Adrenal gland (tissue), 9 donors: ENCODE measurements at regions not wholly inside any gene's neighbourhood (a gene's known extent, or its start where the extent isn't known, plus 50 kb on each side); places are given as distances from the start of the nearest gene placed in this dataset.

ENCODE experiments used
- DNase-seq, 7 donors: peaks; one replicate each; pipeline ENCODE4 v3.0.0-alpha.2; 2019 to 2020
- H3K27ac ChIP-seq, 5 donors: fragments of 200-600 bp; sonication (generic) in 4 of 5; 1 replicate in 3 of 5; 2 replicates in 2 of 5; pipeline versions ENCODE4 v1.5.1 to v1.8.0; 2016 to 2020; ENCODE audit warnings: mild to moderate bottlenecking in 1 of 5
- H3K27me3 ChIP-seq: fragments of 200-600 bp; 2 replicates; pipeline ENCODE4 v1.8.0; 2021
- H3K36me3 ChIP-seq, 2 donors: fragments of 200-600 bp; replicated peaks in 1 of 2; 1 replicate in 1 of 2; 2 replicates in 1 of 2; pipeline versions ENCODE4 v1.5.1 to v1.8.0; 2018 to 2022
- H3K4me1 ChIP-seq, 2 donors: fragments of 200-600 bp; replicated peaks in 1 of 2; 1 replicate in 1 of 2; 2 replicates in 1 of 2; pipeline versions ENCODE4 v1.5.1 to v1.8.0; 2018 to 2021
- H3K4me3 ChIP-seq, 4 donors: fragments of 200-600 bp; sonication (generic) in 3 of 4; one replicate each; pipeline ENCODE4 v1.5.1; 2016 to 2018
- H3K9me3 ChIP-seq, 3 donors: fragments of 200-600 bp; sonication (generic) in 1 of 3; replicated peaks in 1 of 3; 1 replicate in 2 of 3; 2 replicates in 1 of 3; pipeline versions ENCODE4 v1.5.1 to v1.8.0; 2016 to 2021
- CTCF ChIP-seq, 6 experiments: fragments of 450-650 bp in 4 of 6; fragments of 200-600 bp in 2 of 6; sonication (generic) in 1 of 6; IDR thresholded peaks; 1 replicate in 5 of 6; 2 replicates in 1 of 6; pipeline versions ENCODE4 v1.5.1 to v1.8.0; 2016 to 2021; ENCODE audit warnings: antibody characterized with exemption in 6 of 6, mild to moderate bottlenecking in 2 of 6, moderate library complexity in 1 of 6
- POLR2A ChIP-seq, 2 donors: fragments of 450-650 bp; IDR thresholded peaks; one replicate each; pipeline ENCODE4 v1.6.1; 2017; ENCODE audit warnings: antibody characterized with exemption in 2 of 2, mild to moderate bottlenecking in 2 of 2, moderate library complexity in 1 of 2
- WGBS, 4 donors: extraction: QIAGEN DNeasy Blood & Tissue Kit in 2 of 4; methylation state at CpG; one replicate each; pipeline versions ENCODE4 v1.1.5 to v1.1.7; 2013 to 2017; 5-methylcytosine and 5-hydroxymethylcytosine counted together
- intact Hi-C, 2 donors: fragments of 100-400 bp; cut with DNase I; formaldehyde crosslinking; loops; one replicate each; pipeline versions ENCODE4 v1.14.1 to v1.15.0; 2022 to 2023
- donor health status: healthy with polysubstance abuse.
- donor health status: Bipolar disorder and iron deficiency.
- donor health status: DM: yes; HTN: yes; CAD: no.
- donor health status: DM: no; HTN: no; CAD: no.
- donor health status: DM: no; HTN: no; CAD: no.

- Histone ChIP-seq H3K4me1 (no peaks in the 10 kb centered on the region), H3K4me3 (no peak overlapping the region), H3K27ac (no peak overlapping the region), H3K9me3 (no peaks in the 10 kb centered on the region), H3K27me3 (no peaks in the 10 kb centered on the region), H3K36me3 (no peaks in the 10 kb centered on the region)
- intact Hi-C loops, result no loop called here
- DNase-seq, result no peak
- TF ChIP-seq POLR2A (IDR thresholded peaks at IDR 0.05) (no peak), CTCF (IDR thresholded peaks at IDR 0.05) (no peak)
Observed at GRCh38 chr12:41968599-41968998, 176.1 kb downstream of the GXYLT1 start.

GRCh38 chr12:41967668-41968500, 176.8 kb downstream of the GXYLT1 start:
- Histone ChIP-seq H3K36me3 (no peaks in the 10 kb centered on the region), H3K27me3 (no peaks in the 10 kb centered on the region), H3K27ac (no peak overlapping the region), H3K9me3 (no peaks in the 10 kb centered on the region), H3K4me1 (no peaks in the 10 kb centered on the region), H3K4me3 (no peak overlapping the region)
- 60 to 77% (median 66%) methylated on average over 12 to 14 of the region's 14 CpGs for WGBS, 4 donors
- TF ChIP-seq POLR2A (IDR thresholded peaks at IDR 0.05), result no peak
- no peak for DNase-seq
- intact Hi-C loops, result no loop called here

- no peaks in the 10 kb centered on the region for H3K9me3 ChIP-seq
- intact Hi-C loops, result no loop called here
- no peaks in the 10 kb centered on the region for H3K27me3 ChIP-seq
- H3K4me3 ChIP-seq, result no peak overlapping the region
- no peak for DNase-seq
- 83 to 92% (median 89%) methylated on average over 2 of the region's 2 CpGs for WGBS, 4 donors
- TF ChIP-seq CTCF (IDR thresholded peaks at IDR 0.05), result no peak
- TF ChIP-seq POLR2A (IDR thresholded peaks at IDR 0.05), result no peak
- H3K36me3 ChIP-seq, result no peaks in the 10 kb centered on the region
- H3K4me1 ChIP-seq, result no peaks in the 10 kb centered on the region
- no peak overlapping the region for H3K27ac ChIP-seq
Observed at GRCh38 chr12:41966916-41967315, 177.8 kb downstream of the GXYLT1 start.

- intact Hi-C loops, result no loop called here
- H3K9me3 ChIP-seq, result no peaks in the 10 kb centered on the region
- H3K36me3 ChIP-seq, result no peaks in the 10 kb centered on the region
- no peak for TF ChIP-seq POLR2A (IDR thresholded peaks at IDR 0.05)
- no peak for TF ChIP-seq CTCF (IDR thresholded peaks at IDR 0.05)
- 68 to 79% (median 73%) methylated on average over 2 of the region's 2 CpGs for WGBS, 4 donors
- no peak for DNase-seq
- no peaks in the 10 kb centered on the region for H3K27me3 ChIP-seq
- no peaks in the 10 kb centered on the region for H3K4me1 ChIP-seq
- no peak overlapping the region for H3K27ac ChIP-seq
- H3K4me3 ChIP-seq, result no peak overlapping the region
Observed at GRCh38 chr12:41966001-41966400, 178.7 kb downstream of the GXYLT1 start.

GRCh38 chr12:41963398-41963797, 181.3 kb downstream of the GXYLT1 start:
- intact Hi-C loops, result no loop called here
- DNase-seq, result no peak
- H3K9me3 ChIP-seq, result no peaks in the 10 kb centered on the region
- no peak overlapping the region for H3K4me3 ChIP-seq
- no peaks in the 10 kb centered on the region for H3K4me1 ChIP-seq
- H3K27me3 ChIP-seq, result no peaks in the 10 kb centered on the region
- no peak for TF ChIP-seq CTCF (IDR thresholded peaks at IDR 0.05)
- no peak for TF ChIP-seq POLR2A (IDR thresholded peaks at IDR 0.05)
- H3K36me3 ChIP-seq, result no peaks in the 10 kb centered on the region
- WGBS, 4 donors, result 65 to 72% (median 68%) methylated on average over 2 of the region's 2 CpGs
- no peak overlapping the region for H3K27ac ChIP-seq
